ENCODE measurements at regions not wholly inside any gene's neighbourhood (a gene's known extent, or its start where the extent isn't known, plus 50 kb on each side); places are given as distances from the start of the nearest gene placed in this dataset.
"Not testable (repeated sequence)": the region's sequence is repeated elsewhere in the genome, so short reads cannot be mapped to it uniquely, and the experiment has no call there.

- TF ChIP-seq CTCF (IDR thresholded peaks at IDR 0.05): no peak
- DNase-seq (ENCODE audit: low spot score): no peak
- ATAC-seq (ENCODE audit: low FRiP score): no peak
These were observed 366.8 kb upstream of the GBE1 start for GRCh38 chr3:82128271-82128670.

GRCh38 chr3:82122554-82123345, 361.3 kb upstream of the GBE1 start:
- ATAC-seq (ENCODE audit: low FRiP score) (no peak), DNase-seq (ENCODE audit: low spot score) (no peak)
- no peak for TF ChIP-seq CTCF (IDR thresholded peaks at IDR 0.05)

- TF ChIP-seq CTCF (IDR thresholded peaks at IDR 0.05): no peak
- ATAC-seq (ENCODE audit: low FRiP score) (no peak), DNase-seq (ENCODE audit: low spot score) (no peak)
These were observed 353.1 kb upstream of the GBE1 start for GRCh38 chr3:82114589-82114988.

DNA sequence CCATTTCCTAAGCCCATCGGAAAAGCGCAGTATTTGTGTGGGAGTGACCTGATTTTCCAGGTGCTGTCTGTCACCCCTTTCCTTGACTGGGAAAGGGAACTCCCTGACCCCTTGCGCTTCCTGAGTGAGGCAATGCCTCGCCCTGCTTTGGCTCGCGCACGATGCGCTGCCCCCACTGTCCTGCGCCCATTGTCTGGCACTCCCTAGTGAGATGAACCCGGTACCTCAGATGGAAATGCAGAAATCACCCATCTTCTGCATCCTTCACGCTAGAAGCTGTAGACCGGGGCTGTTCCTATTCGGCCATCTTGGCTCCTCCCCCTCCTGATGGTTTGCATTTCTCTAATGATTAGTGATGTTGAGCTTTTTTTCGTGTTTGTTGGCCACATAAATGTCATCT, 349.3 kb upstream of the GBE1 start:
- not testable (repeated sequence) for ATAC-seq (ENCODE audit: low FRiP score)

DNA sequence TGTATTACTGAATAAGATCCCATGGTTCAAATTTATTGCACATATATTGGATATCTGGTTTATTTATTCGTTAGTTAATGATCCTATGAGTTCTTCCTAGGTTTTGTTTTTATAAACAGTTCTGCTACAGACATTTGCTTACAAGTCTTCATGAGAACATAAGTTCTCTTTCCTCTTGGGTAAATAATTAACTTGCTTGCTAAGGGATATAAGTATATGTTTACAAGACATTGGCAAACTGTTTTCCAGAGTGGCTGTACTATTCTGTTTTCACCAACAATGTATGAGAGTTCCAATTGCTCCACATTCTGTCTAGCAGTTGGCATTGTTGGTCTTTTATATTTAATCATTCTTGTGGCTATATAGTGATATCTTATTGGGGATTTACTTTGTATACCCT, 341.8 kb upstream of the GBE1 start:
- ATAC-seq (ENCODE audit: low FRiP score): no peak
- no peak for TF ChIP-seq CTCF (IDR thresholded peaks at IDR 0.05)
- DNase-seq (ENCODE audit: low spot score): no peak

More for the DNA sequence above, 349.3 kb upstream of the GBE1 start:
- DNase-seq (ENCODE audit: low spot score): not testable (repeated sequence)

DNA sequence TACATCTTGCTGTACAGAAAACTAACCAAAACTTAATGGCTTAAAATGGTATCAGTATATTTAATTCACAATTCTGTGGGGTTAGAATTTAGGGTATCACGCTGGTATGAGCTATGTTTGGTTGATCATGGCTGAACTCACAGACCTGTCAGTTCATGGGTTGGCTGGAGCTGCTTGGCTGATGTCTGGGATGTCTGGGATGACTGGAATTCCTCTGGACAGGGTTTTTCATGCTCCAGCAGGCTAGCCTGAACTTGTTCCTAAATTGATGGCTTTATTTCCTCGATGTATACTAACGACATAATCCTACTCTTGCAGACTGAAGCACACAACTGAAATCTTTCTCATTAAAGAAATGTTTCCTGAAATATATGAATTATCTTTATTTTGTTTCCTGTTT, 338.9 kb upstream of the GBE1 start:
- DNase-seq (ENCODE audit: low spot score) (no peak), ATAC-seq (ENCODE audit: low FRiP score) (no peak)
- TF ChIP-seq CTCF (IDR thresholded peaks at IDR 0.05): no peak

DNA sequence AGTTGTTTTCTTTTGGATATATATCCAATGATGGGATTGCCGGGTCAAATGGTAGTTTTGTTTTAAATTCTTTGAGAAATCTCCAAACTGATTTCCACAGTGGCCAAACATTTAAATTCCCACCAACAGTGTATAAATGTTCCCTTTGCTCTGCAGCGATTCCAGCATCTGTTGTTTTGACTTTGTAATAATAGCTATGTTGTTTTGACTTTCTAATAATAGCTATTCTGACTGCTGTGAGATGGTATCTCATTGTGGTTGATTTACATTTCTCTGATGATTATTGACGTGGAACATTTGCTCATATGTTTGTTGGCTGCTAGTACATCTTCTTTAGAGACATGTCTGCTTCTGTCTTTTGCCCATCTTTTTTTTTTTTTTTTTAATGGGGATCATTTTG, 332.2 kb upstream of the GBE1 start:
- ATAC-seq (ENCODE audit: low FRiP score) (no peak), DNase-seq (ENCODE audit: low spot score) (no peak)
- no peak for TF ChIP-seq CTCF (IDR thresholded peaks at IDR 0.05)
